ENCODE measurements at regions not wholly inside any gene's neighbourhood (a gene's known extent, or its start where the extent isn't known, plus 50 kb on each side); places are given as distances from the start of the nearest gene placed in this dataset.
"Not testable (repeated sequence)": the region's sequence is repeated elsewhere in the genome, so short reads cannot be mapped to it uniquely, and the experiment has no call there.

DNA sequence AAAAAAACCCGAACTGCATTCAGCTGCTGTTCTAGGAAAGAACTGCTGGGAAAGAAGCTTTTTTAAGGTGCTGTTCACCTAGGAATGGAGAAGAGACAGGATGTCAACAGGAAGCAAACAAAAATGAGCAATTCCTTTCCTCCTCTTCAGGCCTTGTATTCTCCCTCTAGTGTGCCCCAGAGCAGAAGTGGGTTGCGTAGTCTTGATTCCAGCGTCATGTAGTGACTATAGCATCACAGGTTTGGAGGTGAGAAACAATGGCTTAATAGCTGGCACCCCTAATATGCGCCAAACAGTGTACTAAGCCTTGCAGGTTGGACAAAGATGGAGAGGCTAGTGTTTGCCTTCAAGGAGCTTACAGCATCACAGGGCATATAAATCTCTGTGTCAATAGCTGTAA is 146.3 kb upstream of the LCORL start:
- DNase-seq (no peak), FAIRE-seq (no peak)
- Histone ChIP-seq H3K4me3 (ENCODE audit: low read length in 3 of 3) (no peak overlapping the region), H3K36me3 (ENCODE audit: control insufficient read depth in 2 of 3, insufficient read depth in 3 of 3, low read length in 3 of 3) (no peaks in the 10 kb centered on the region), H3K27me3 (ENCODE audit: control insufficient read depth, insufficient read depth, low read length) (no peaks in the 10 kb centered on the region), H3K4me1 (ENCODE audit: control insufficient read depth in 2 of 3, insufficient read depth in 2 of 3, low read depth in 1 of 3, low read length in 3 of 3) (no peaks in the 10 kb centered on the region), H3K27ac (ENCODE audit: low read depth in 2 of 2, low read length in 2 of 2) (no peak overlapping the region), H3K9me3 (ENCODE audit: control insufficient read depth in 2 of 3, insufficient read depth in 1 of 3, low read length in 3 of 3) (no peaks in the 10 kb centered on the region), H3K9ac (ENCODE audit: low read length in 3 of 3) (no peak overlapping the region)
- intact Hi-C loops (cut with DNase I), result no loop called here
- TF ChIP-seq, protein P1, sequence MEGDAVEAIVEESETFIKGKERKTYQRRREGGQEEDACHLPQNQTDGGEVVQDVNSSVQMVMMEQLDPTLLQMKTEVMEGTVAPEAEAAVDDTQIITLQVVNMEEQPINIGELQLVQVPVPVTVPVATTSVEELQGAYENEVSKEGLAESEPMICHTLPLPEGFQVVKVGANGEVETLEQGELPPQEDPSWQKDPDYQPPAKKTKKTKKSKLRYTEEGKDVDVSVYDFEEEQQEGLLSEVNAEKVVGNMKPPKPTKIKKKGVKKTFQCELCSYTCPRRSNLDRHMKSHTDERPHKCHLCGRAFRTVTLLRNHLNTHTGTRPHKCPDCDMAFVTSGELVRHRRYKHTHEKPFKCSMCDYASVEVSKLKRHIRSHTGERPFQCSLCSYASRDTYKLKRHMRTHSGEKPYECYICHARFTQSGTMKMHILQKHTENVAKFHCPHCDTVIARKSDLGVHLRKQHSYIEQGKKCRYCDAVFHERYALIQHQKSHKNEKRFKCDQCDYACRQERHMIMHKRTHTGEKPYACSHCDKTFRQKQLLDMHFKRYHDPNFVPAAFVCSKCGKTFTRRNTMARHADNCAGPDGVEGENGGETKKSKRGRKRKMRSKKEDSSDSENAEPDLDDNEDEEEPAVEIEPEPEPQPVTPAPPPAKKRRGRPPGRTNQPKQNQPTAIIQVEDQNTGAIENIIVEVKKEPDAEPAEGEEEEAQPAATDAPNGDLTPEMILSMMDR (IDR thresholded peaks at IDR 0.05; ENCODE audit: borderline replicate concordance, extremely low read depth, insufficient read depth), result no peak

DNA sequence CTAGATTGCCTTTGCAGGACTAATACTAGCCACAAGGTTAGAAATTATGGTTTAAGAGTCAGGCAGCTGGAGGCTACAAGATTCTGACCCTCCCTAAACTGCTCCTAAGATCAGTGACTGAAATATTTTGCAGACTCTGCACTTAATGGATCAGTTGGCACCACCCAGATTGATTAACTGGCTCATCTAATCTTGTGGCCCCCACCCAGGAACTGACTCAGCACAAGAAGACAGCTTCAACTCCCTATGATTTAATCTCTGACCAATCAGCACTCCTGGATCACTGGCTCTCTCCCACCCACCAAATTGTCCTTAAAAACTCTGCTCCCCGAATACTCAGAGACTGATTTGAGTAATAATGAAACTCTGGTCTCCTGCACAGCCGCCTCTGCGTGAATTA is 145.4 kb upstream of the LCORL start:
- Histone ChIP-seq H3K4me3 (ENCODE audit: low read length in 3 of 3) (no peak overlapping the region), H3K27ac (ENCODE audit: low read depth in 2 of 2, low read length in 2 of 2) (no peak overlapping the region), H3K9ac (ENCODE audit: low read length in 3 of 3) (no peak overlapping the region), H3K4me1 (ENCODE audit: control insufficient read depth in 2 of 3, insufficient read depth in 2 of 3, low read depth in 1 of 3, low read length in 3 of 3) (no peaks in the 10 kb centered on the region), H3K36me3 (ENCODE audit: control insufficient read depth in 2 of 3, insufficient read depth in 3 of 3, low read length in 3 of 3) (no peaks in the 10 kb centered on the region), H3K27me3 (ENCODE audit: control insufficient read depth, insufficient read depth, low read length) (no peaks in the 10 kb centered on the region), H3K9me3 (ENCODE audit: control insufficient read depth in 2 of 3, insufficient read depth in 1 of 3, low read length in 3 of 3) (no peaks in the 10 kb centered on the region)
- DNase-seq, result no peak
- FAIRE-seq, result no peak
- intact Hi-C loops (cut with DNase I), result no loop called here
- TF ChIP-seq, protein P1 (IDR thresholded peaks at IDR 0.05; ENCODE audit: borderline replicate concordance, extremely low read depth, insufficient read depth), result no peak

DNA sequence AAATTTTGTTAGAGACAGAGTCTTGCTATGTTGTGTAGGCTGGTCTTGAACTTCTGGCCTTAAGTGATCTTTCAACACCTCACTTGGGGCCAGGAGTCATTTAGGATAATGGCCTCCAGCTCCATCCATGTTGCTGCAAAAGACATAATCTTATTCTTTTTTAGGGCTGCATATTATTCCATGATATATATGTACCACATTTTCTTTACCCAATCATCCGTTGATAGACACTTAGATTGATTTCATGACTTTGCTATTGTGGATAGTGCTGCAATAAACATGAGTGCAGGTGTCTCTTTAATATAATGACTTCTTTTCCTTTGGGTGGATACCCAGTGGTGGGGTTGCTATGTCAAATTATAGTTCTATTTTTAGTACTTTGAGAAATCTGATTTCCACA is 140.9 kb upstream of the LCORL start:
- FAIRE-seq (no peak), DNase-seq (no peak)
- no peak overlapping the region for H3K27ac ChIP-seq (ENCODE audit: low read depth in 2 of 2, low read length in 2 of 2)
- intact Hi-C loops (cut with DNase I), result no loop called here
- no peaks in the 10 kb centered on the region for H3K9me3 ChIP-seq (ENCODE audit: control insufficient read depth in 2 of 3, insufficient read depth in 1 of 3, low read length in 3 of 3)
- H3K4me3 ChIP-seq (ENCODE audit: low read length in 3 of 3), result no peak overlapping the region
- TF ChIP-seq, protein P1 (IDR thresholded peaks at IDR 0.05; ENCODE audit: borderline replicate concordance, extremely low read depth, insufficient read depth), result no peak
- no peaks in the 10 kb centered on the region for H3K4me1 ChIP-seq (ENCODE audit: control insufficient read depth in 2 of 3, insufficient read depth in 2 of 3, low read depth in 1 of 3, low read length in 3 of 3)
- no peaks in the 10 kb centered on the region for H3K27me3 ChIP-seq (ENCODE audit: control insufficient read depth, insufficient read depth, low read length)
- H3K9ac ChIP-seq (ENCODE audit: low read length in 3 of 3), result no peak overlapping the region
- H3K36me3 ChIP-seq (ENCODE audit: control insufficient read depth in 2 of 3, insufficient read depth in 3 of 3, low read length in 3 of 3), result no peaks in the 10 kb centered on the region

DNA sequence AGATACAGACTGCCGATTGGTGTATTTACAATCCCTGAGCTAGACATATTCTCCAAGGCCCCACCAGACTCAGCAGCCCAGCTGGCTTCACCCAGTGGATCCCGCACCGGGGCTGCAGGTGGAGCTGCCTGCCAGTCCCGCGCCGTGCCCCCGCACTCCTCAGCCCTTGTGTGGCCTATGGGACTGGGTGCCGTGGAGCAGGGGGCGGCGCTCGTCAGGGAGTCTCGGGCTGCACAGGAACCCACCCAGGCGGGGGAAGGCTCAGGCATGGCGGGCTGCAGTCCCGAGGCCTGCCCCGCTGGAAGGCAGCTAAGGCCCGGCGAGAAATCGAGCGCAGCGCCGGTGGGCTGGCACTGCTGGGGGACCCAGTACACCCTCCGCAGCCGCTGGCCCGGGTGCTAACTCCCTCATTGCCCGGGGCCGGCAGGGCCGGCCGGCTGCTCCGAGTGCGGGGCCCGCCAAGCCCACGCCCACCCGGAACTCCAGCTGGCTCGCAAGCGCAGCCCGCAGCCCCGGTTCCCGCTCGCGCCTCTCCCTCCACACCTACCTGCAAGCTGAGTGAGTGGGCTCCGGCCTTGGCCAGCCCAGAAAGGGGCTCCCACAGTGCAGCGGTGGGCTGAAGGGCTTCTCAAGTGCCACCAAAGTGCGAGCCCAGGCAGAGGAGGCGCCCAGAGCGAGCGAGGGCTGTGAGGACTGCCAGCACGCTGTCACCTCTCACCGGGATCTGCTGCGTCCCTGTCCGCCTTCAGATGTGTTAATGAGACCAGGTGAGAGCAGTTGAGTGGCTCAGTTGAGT is 137.8 kb upstream of the LCORL start:
- H3K27me3 ChIP-seq (ENCODE audit: control insufficient read depth, insufficient read depth, low read length); H3K9ac ChIP-seq (ENCODE audit: low read length in 3 of 3); H3K4me1 ChIP-seq (ENCODE audit: control insufficient read depth in 2 of 3, insufficient read depth in 2 of 3, low read depth in 1 of 3, low read length in 3 of 3); intact Hi-C loops (cut with DNase I); H3K27ac ChIP-seq (ENCODE audit: low read depth in 2 of 2, low read length in 2 of 2); H3K9me3 ChIP-seq (ENCODE audit: control insufficient read depth in 2 of 3, insufficient read depth in 1 of 3, low read length in 3 of 3); H3K36me3 ChIP-seq (ENCODE audit: control insufficient read depth in 2 of 3, insufficient read depth in 3 of 3, low read length in 3 of 3); FAIRE-seq; H3K4me3 ChIP-seq (ENCODE audit: low read length in 3 of 3): not testable (repeated sequence)
- peak in 1 of 5 donors; percentile 55 for DNase-seq

Measured in kidney (tissue), 13 donors.